ENCODE measurements at regions not wholly inside any gene's neighbourhood (a gene's known extent, or its start where the extent isn't known, plus 50 kb on each side); places are given as distances from the start of the nearest gene placed in this dataset.

- no peaks in the 10 kb centered on the region for H3K36me3 Mint-ChIP-seq (ENCODE audit: low read depth)
- Histone ChIP-seq H3K4me3 (ENCODE audit: low read length) (no peak overlapping the region), H3K9me3 (ENCODE audit: control insufficient read depth, low read length) (peaks cover 6% of the 10 kb centered on the region), H3K27ac (ENCODE audit: low read depth, low read length) (no peak overlapping the region), H3K4me1 (ENCODE audit: control insufficient read depth, insufficient read depth, low read length) (no peaks in the 10 kb centered on the region), H3K9ac (ENCODE audit: extremely low read depth, low read length, poor library complexity, severe bottlenecking) (no peak overlapping the region), H3K27me3 (ENCODE audit: control insufficient read depth, insufficient read depth, low read length, poor library complexity, severe bottlenecking) (no peaks in the 10 kb centered on the region), H3K36me3 (ENCODE audit: control insufficient read depth, insufficient read depth, low read length) (no peaks in the 10 kb centered on the region)
- H3K9me3 Mint-ChIP-seq: peaks cover 26% of the 10 kb centered on the region
- no peak for TF ChIP-seq CTCF (conservative IDR thresholded peaks at IDR 0.05)
- no peak for DNase-seq
- no peaks in the 10 kb centered on the region for H3K4me1 Mint-ChIP-seq
- H3K27ac Mint-ChIP-seq: no peak overlapping the region
- 79 to 86% methylated on average over 3 of the region's 3 CpGs for WGBS, 2 experiments (ENCODE audit: insufficient coverage in 1 of 2, insufficient read length in 1 of 2)
- no peak overlapping the region for H3K4me3 Mint-ChIP-seq
- peaks cover 2% of the 10 kb centered on the region for H3K27me3 Mint-ChIP-seq (ENCODE audit: insufficient read depth)
These were observed 129.4 kb upstream of the OR13F1 start for GRCh38 chr9:104374711-104375110.

- Mint-ChIP-seq H3K36me3 (ENCODE audit: low read depth) (no peaks in the 10 kb centered on the region), H3K9me3 (no peaks in the 10 kb centered on the region), H3K27me3 (ENCODE audit: insufficient read depth) (peaks cover 4% of the 10 kb centered on the region), H3K4me1 (peaks cover 29% of the 10 kb centered on the region), H3K4me3 (no peak overlapping the region), H3K27ac (no peak overlapping the region)
- H3K9me3 ChIP-seq (ENCODE audit: control insufficient read depth, low read length): no peaks in the 10 kb centered on the region
- H3K4me1 ChIP-seq (ENCODE audit: control insufficient read depth, insufficient read depth, low read length): peaks cover 9% of the 10 kb centered on the region
- no peak for DNase-seq
- H3K4me3 ChIP-seq (ENCODE audit: low read length): peak overlapping the region; percentile 53
- no peak for TF ChIP-seq CTCF (conservative IDR thresholded peaks at IDR 0.05)
- H3K36me3 ChIP-seq (ENCODE audit: control insufficient read depth, insufficient read depth, low read length): no peaks in the 10 kb centered on the region
- 75 to 100% methylated on average over 1 to 2 of the region's 2 CpGs for WGBS, 2 experiments (ENCODE audit: insufficient coverage in 1 of 2, insufficient read length in 1 of 2)
- no peaks in the 10 kb centered on the region for H3K27me3 ChIP-seq (ENCODE audit: control insufficient read depth, insufficient read depth, low read length, poor library complexity, severe bottlenecking)
- no peak overlapping the region for H3K27ac ChIP-seq (ENCODE audit: low read depth, low read length)
- H3K9ac ChIP-seq (ENCODE audit: extremely low read depth, low read length, poor library complexity, severe bottlenecking): no peak overlapping the region
These were observed 118.0 kb upstream of the OR13F1 start for GRCh38 chr9:104386013-104386412.

DNA sequence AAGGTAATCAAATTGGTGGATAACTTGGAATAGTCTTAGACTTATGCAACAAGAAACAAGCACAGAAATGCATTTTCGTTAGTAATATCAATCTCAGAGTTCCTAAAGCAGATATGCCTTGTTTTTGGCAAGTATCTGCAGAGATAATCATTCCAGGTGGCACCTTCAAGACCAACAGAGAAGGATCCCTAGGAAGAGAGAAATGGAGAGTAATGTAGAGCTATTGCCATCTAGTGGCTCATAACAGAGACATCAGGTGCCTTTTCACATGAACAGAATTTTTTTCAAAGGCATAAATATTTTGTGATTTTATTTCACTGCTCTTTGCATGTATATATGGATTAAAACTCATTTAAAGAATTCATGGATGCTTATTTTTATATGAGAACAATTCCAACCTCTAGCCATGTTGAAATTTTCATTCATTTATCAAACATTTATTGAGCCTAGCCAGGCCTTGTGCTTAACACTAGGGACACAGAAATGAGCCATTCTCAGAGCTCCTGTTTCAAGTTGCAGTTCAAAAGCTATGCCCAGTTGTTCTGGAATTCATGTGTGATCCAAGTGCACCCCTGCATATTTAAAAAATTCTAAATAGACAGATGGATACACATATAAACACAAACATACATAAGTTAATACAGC, 117.5 kb upstream of the OR13F1 start:
- Histone ChIP-seq H3K4me3 (ENCODE audit: low read length) (peak overlapping the region; percentile 53), H3K27me3 (ENCODE audit: control insufficient read depth, insufficient read depth, low read length, poor library complexity, severe bottlenecking) (no peaks in the 10 kb centered on the region), H3K9me3 (ENCODE audit: control insufficient read depth, low read length) (no peaks in the 10 kb centered on the region), H3K36me3 (ENCODE audit: control insufficient read depth, insufficient read depth, low read length) (no peaks in the 10 kb centered on the region), H3K27ac (ENCODE audit: low read depth, low read length) (no peak overlapping the region), H3K9ac (ENCODE audit: extremely low read depth, low read length, poor library complexity, severe bottlenecking) (no peak overlapping the region), H3K4me1 (ENCODE audit: control insufficient read depth, insufficient read depth, low read length) (peaks cover 9% of the 10 kb centered on the region)
- 0 to 5% methylated on average over 1 of the region's 1 CpG for WGBS, 2 experiments (ENCODE audit: insufficient coverage in 1 of 2, insufficient read length in 1 of 2)
- TF ChIP-seq CTCF (conservative IDR thresholded peaks at IDR 0.05): peak; percentile 93
- DNase-seq: no peak
- H3K27me3 Mint-ChIP-seq (ENCODE audit: insufficient read depth): peaks cover 4% of the 10 kb centered on the region
- no peaks in the 10 kb centered on the region for H3K9me3 Mint-ChIP-seq
- no peak overlapping the region for H3K27ac Mint-ChIP-seq
- H3K36me3 Mint-ChIP-seq (ENCODE audit: low read depth): no peaks in the 10 kb centered on the region
- no peak overlapping the region for H3K4me3 Mint-ChIP-seq
- peaks cover 29% of the 10 kb centered on the region for H3K4me1 Mint-ChIP-seq
